K562 (cell line): ENCODE measurements at regions not wholly inside any gene's neighbourhood (a gene's known extent, or its start where the extent isn't known, plus 50 kb on each side); places are given as distances from the start of the nearest gene placed in this dataset.

Experiments used
- ATAC-seq: fragments of 200-7000 bp; cut with Tn5 transposase; 3 replicates; pipeline ENCODE4 v1.9.1; 2020; ENCODE audit warnings: moderate library complexity
- BruUV-seq: library from RNA; stranded (reverse); fragments of 400-500 nt; replicated peaks from 2 replicates; lab custom pipeline; 2021; lab: Mats Ljungman, UMichigan
- CTCF ChIA-PET: fragments of 300-600 bp; formaldehyde crosslinking; extraction: SDS; loops from one replicate; lab custom pipeline; 2021; ENCODE audit warnings: low intra/inter-chr PET ratio; lab: Yijun Ruan, JAX
- POLR2A ChIA-PET: fragments of 300-600, 350-650 bp; sonication (Branson Sonifier 250); formaldehyde crosslinking; extraction: SDS; loops from one replicate; lab custom pipeline; 2021; ENCODE audit warnings: antibody characterized with exemption, inconsistent platforms; lab: Yijun Ruan, JAX
- DNase-seq, 4 experiments: peaks; one replicate each; pipeline versions ENCODE4 v3.0.0 to v3.0.0-alpha.2; 2011 to 2018; ENCODE audit warnings: low spot score in 3 of 4, mixed read lengths in 3 of 4; ENCODE audit errors: extremely low read depth in 1 of 4
- FAIRE-seq: peaks from 2 replicates; lab custom pipeline; 2011; peaks lifted over from hg19 to GRCh38; lab: Jason Lieb, UNC
- H2AFZ ChIP-seq: 2 replicates; pipeline ENCODE4 v1.6.0; 2011; ENCODE audit warnings: low read depth, low read length, control low read depth, inconsistent platforms
- H3K27ac ChIP-seq: fragments of 200-600 bp; 3 replicates; pipeline ENCODE4 v1.8.0; 2011; ENCODE audit warnings: low read depth, mild to moderate bottlenecking, control low read depth, inconsistent platforms, low read length, moderate library complexity, mixed read lengths; ENCODE audit errors: extremely low read depth
- H3K27me3 ChIP-seq, 2 experiments: fragments of 300-600 bp in 1 of 2; 2 replicates in 1 of 2; 3 replicates in 1 of 2; pipeline versions ENCODE4 v1.6.0 to v1.8.0; 2011; ENCODE audit warnings: inconsistent platforms in 2 of 2, low read length in 2 of 2, mild to moderate bottlenecking in 1 of 2, mixed read lengths in 1 of 2, moderate library complexity in 1 of 2; ENCODE audit not compliant: control insufficient read depth in 2 of 2, insufficient read depth in 2 of 2
- H3K36me3 ChIP-seq: fragments of 300-600 bp; 3 replicates; pipeline ENCODE4 v1.8.0; 2011; ENCODE audit warnings: mild to moderate bottlenecking, low read length, inconsistent platforms; ENCODE audit not compliant: control insufficient read depth, insufficient read depth
- H3K4me1 ChIP-seq, 2 experiments: fragments of 200-600 bp in 1 of 2; replicated peaks in 1 of 2; 2 replicates in 1 of 2; 3 replicates in 1 of 2; pipeline versions ENCODE4 v1.5.1 to v1.8.0; 2011; ENCODE audit warnings: inconsistent platforms in 2 of 2, low read length in 2 of 2, mild to moderate bottlenecking in 1 of 2, mixed read lengths in 1 of 2, moderate library complexity in 1 of 2; ENCODE audit not compliant: control insufficient read depth in 2 of 2, insufficient read depth in 2 of 2
- H3K4me2 ChIP-seq: 2 replicates; pipeline ENCODE4 v1.6.1; 2011; ENCODE audit warnings: low read length, control low read depth, inconsistent platforms, mixed read lengths; ENCODE audit not compliant: insufficient read depth
- H3K4me3 ChIP-seq: fragments of 200-600 bp; sonication (generic), shearing (Covaris generic); 2 replicates; pipeline ENCODE4 v1.5.1; 2016; ENCODE audit warnings: control low read depth, inconsistent platforms
- H3K79me2 ChIP-seq: fragments of 200-600 bp; 3 replicates; pipeline ENCODE4 v1.8.0; 2011; ENCODE audit warnings: low read length, inconsistent platforms; ENCODE audit not compliant: control insufficient read depth, insufficient read depth
- H3K9ac ChIP-seq, 2 experiments: 2 replicates each; pipeline versions ENCODE4 v1.6.0 to v1.6.1; 2011; ENCODE audit warnings: low read depth in 2 of 2, low read length in 2 of 2, control low read depth in 1 of 2, inconsistent platforms in 1 of 2, mild to moderate bottlenecking in 1 of 2, mixed read lengths in 1 of 2; ENCODE audit not compliant: insufficient read depth in 1 of 2
- H3K9me1 ChIP-seq: one replicate; pipeline ENCODE4 v1.6.0; 2011; ENCODE audit warnings: inconsistent platforms, mild to moderate bottlenecking, low read length, moderate library complexity; ENCODE audit not compliant: control insufficient read depth, insufficient read depth
- H3K9me3 ChIP-seq: replicated peaks from 2 replicates; pipeline ENCODE4 v1.5.1; 2011; ENCODE audit warnings: low read depth, low read length, inconsistent platforms; ENCODE audit not compliant: control insufficient read depth, insufficient read depth
- H4K20me1 ChIP-seq: replicated peaks from 2 replicates; pipeline ENCODE4 v1.6.1; 2011; ENCODE audit warnings: low read length, inconsistent platforms, mixed read lengths; ENCODE audit not compliant: control insufficient read depth, insufficient read depth
- CBFA2T2 ChIP-seq: fragments of 450-650 bp; conservative IDR thresholded peaks from 2 replicates; pipeline ENCODE4 v1.6.1; 2017; ENCODE audit warnings: mild to moderate bottlenecking
- HOXB6 ChIP-seq: fragments of 250-450 bp; sonication (Bioruptor Pico); IDR thresholded peaks from 2 replicates; pipeline ENCODE4 v1.5.1; 2022; ENCODE audit warnings: mild to moderate bottlenecking, borderline replicate concordance
- MBD2 ChIP-seq: sonication (generic); IDR thresholded peaks from 2 replicates; pipeline ENCODE4 v1.6.1; 2016; ENCODE audit warnings: low read depth, borderline replicate concordance
- NEUROD1 ChIP-seq: fragments of 150-350 bp; IDR thresholded peaks from 2 replicates; pipeline ENCODE4 v1.6.1; 2014; ENCODE audit warnings: borderline replicate concordance, low read length, low read depth; ENCODE audit not compliant: partially characterized antibody
- TEAD1 ChIP-seq, 2 experiments: fragments of 450-650 bp in 1 of 2; sonication (generic) in 1 of 2; formaldehyde crosslinking; IDR thresholded peaks; 2 replicates each; pipeline versions ENCODE4 v1.4.0 to v1.8.0; 2020 to 2022; ENCODE audit warnings: mild to moderate bottlenecking in 2 of 2, missing genetic modification reagents in 1 of 2
- ZBTB5 ChIP-seq: fragments of 450-650 bp; IDR thresholded peaks from 2 replicates; pipeline ENCODE4 v1.6.1; 2017; ENCODE audit warnings: antibody characterized with exemption
- WGBS: fragments of 100-300 bp; shearing (Covaris generic); methylation state at CpG from one replicate; pipeline ENCODE4 v1.1.6; 2016; ENCODE audit warnings: low coverage, mixed read lengths; ENCODE audit not compliant: insufficient coverage; ENCODE audit errors: missing lambda C conversion rate; 5-methylcytosine and 5-hydroxymethylcytosine counted together
- in situ Hi-C: fragments of 300-500 bp; cut with MboI; formaldehyde crosslinking; loops from 4 replicates; pipeline ENCODE4 v1.15.0; 2018; ENCODE audit warnings: inconsistent platforms, mixed read lengths
- intact Hi-C: fragments of 100-400 bp; cut with micrococcal nuclease; formaldehyde crosslinking; loops from 2 replicates; pipeline ENCODE4 v1.14.2; 2022
- TF ChIP-seq, protein P1 (sequence below), 2 experiments: fragments of 450-650 bp; IDR thresholded peaks; 2 replicates each; pipeline ENCODE4 v1.6.1; 2018; ENCODE audit warnings: mild to moderate bottlenecking in 2 of 2, low read depth in 1 of 2; ENCODE audit not compliant: partially characterized antibody in 2 of 2

- no peaks in the 10 kb centered on the region for H3K79me2 ChIP-seq
- CTCF ChIA-PET = no interaction called here
- no peak for ATAC-seq
- BruUV-seq = no TSS peak
- H3K4me3 ChIP-seq = no peak overlapping the region
- H3K36me3 ChIP-seq = no peaks in the 10 kb centered on the region
- H2AFZ ChIP-seq = no peak overlapping the region
- no peaks in the 10 kb centered on the region for H3K27me3 ChIP-seq
- H3K4me2 ChIP-seq = no peak overlapping the region
- 7% methylated on average over 1 of the region's 1 CpG for WGBS
- no peaks in the 10 kb centered on the region for H3K9me1 ChIP-seq
- intact Hi-C loops = no loop called here
- H3K9me3 ChIP-seq = no peaks in the 10 kb centered on the region
- DNase-seq = no peak
- H3K9ac ChIP-seq = no peak overlapping the region
- H3K27ac ChIP-seq = no peak overlapping the region
- TF ChIP-seq ZBTB5 = no peak
- no peak for TF ChIP-seq MBD2
- no peak for TF ChIP-seq CBFA2T2
- no peak for TF ChIP-seq TEAD1 (CRISPR knock-in tag; IDR thresholded peaks at IDR 0.05)
- no peak for TF ChIP-seq HOXB6 (CRISPR knock-in tag)
- TF ChIP-seq, protein P1, sequence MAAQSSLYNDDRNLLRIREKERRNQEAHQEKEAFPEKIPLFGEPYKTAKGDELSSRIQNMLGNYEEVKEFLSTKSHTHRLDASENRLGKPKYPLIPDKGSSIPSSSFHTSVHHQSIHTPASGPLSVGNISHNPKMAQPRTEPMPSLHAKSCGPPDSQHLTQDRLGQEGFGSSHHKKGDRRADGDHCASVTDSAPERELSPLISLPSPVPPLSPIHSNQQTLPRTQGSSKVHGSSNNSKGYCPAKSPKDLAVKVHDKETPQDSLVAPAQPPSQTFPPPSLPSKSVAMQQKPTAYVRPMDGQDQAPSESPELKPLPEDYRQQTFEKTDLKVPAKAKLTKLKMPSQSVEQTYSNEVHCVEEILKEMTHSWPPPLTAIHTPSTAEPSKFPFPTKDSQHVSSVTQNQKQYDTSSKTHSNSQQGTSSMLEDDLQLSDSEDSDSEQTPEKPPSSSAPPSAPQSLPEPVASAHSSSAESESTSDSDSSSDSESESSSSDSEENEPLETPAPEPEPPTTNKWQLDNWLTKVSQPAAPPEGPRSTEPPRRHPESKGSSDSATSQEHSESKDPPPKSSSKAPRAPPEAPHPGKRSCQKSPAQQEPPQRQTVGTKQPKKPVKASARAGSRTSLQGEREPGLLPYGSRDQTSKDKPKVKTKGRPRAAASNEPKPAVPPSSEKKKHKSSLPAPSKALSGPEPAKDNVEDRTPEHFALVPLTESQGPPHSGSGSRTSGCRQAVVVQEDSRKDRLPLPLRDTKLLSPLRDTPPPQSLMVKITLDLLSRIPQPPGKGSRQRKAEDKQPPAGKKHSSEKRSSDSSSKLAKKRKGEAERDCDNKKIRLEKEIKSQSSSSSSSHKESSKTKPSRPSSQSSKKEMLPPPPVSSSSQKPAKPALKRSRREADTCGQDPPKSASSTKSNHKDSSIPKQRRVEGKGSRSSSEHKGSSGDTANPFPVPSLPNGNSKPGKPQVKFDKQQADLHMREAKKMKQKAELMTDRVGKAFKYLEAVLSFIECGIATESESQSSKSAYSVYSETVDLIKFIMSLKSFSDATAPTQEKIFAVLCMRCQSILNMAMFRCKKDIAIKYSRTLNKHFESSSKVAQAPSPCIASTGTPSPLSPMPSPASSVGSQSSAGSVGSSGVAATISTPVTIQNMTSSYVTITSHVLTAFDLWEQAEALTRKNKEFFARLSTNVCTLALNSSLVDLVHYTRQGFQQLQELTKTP (IDR thresholded peaks at IDR 0.05; ENCODE audit: low read depth in 1 of 2, partially characterized antibody in 2 of 2) = no peak
- no peak for TF ChIP-seq NEUROD1
- H4K20me1 ChIP-seq = no peaks in the 10 kb centered on the region
- no peaks in the 10 kb centered on the region; a peak in 1 of 5 replicates for H3K4me1 ChIP-seq
- POLR2A ChIA-PET = no interaction called here
- in situ Hi-C loops = no loop called here
- no peak for FAIRE-seq
Observed at GRCh38 chr5:58315794-58316193, 144.1 kb downstream of the PLK2 start.
